ENCODE measurements at regions not wholly inside any gene's neighbourhood (a gene's known extent, or its start where the extent isn't known, plus 50 kb on each side); places are given as distances from the start of the nearest gene placed in this dataset.

- no peak overlapping the region for H3K4me3 ChIP-seq (ENCODE audit: low read length)
- DNase-seq (ENCODE audit: low read depth, low spot score) = no peak
These were observed 758.6 kb downstream of the PDHA2 start for GRCh38 chr4:96598465-96598864.

- no peak for DNase-seq (ENCODE audit: low read depth, low spot score)
- no peak overlapping the region for H3K4me3 ChIP-seq (ENCODE audit: low read length)
These were observed 759.9 kb downstream of the PDHA2 start for GRCh38 chr4:96599752-96600151.

- DNase-seq (ENCODE audit: low read depth, low spot score) = no peak
- H3K4me3 ChIP-seq (ENCODE audit: low read length) = no peak overlapping the region
These were observed 762.8 kb downstream of the PDHA2 start for GRCh38 chr4:96602661-96603060.

- DNase-seq (ENCODE audit: low read depth, low spot score) = no peak
These were observed 763.7 kb downstream of the PDHA2 start for GRCh38 chr4:96603641-96604040.

GRCh38 chr4:96606451-96606850, 766.6 kb downstream of the PDHA2 start:
- H3K4me3 ChIP-seq (ENCODE audit: low read length) = no peak overlapping the region
- no peak for DNase-seq (ENCODE audit: low read depth, low spot score)

More at GRCh38 chr4:96603641-96604040, 763.7 kb downstream of the PDHA2 start:
- H3K4me3 ChIP-seq (ENCODE audit: low read length) = no peak overlapping the region

GRCh38 chr4:96626023-96626422, 786.1 kb downstream of the PDHA2 start:
- H3K4me3 ChIP-seq (ENCODE audit: low read length) = no peak overlapping the region
- no peak for DNase-seq (ENCODE audit: low read depth, low spot score)

- H3K4me3 ChIP-seq (ENCODE audit: low read length) = no peak overlapping the region
- no peak for DNase-seq (ENCODE audit: low read depth, low spot score)
These were observed 790.9 kb downstream of the PDHA2 start for GRCh38 chr4:96630839-96631238.

- H3K4me3 ChIP-seq (ENCODE audit: low read length) = no peak overlapping the region
- no peak for DNase-seq (ENCODE audit: low read depth, low spot score)
These were observed 798.1 kb downstream of the PDHA2 start for GRCh38 chr4:96637971-96638412.

- no peak for DNase-seq (ENCODE audit: low read depth, low spot score)
- H3K4me3 ChIP-seq (ENCODE audit: low read length) = no peak overlapping the region
These were observed 800.0 kb downstream of the PDHA2 start for GRCh38 chr4:96639932-96640331.

GRCh38 chr4:96642490-96642889, 802.6 kb downstream of the PDHA2 start:
- DNase-seq (ENCODE audit: low read depth, low spot score) = no peak
- no peak overlapping the region for H3K4me3 ChIP-seq (ENCODE audit: low read length)

GRCh38 chr4:96646146-96646545, 806.3 kb downstream of the PDHA2 start:
- no peak for DNase-seq (ENCODE audit: low read depth, low spot score)
- H3K4me3 ChIP-seq (ENCODE audit: low read length) = no peak overlapping the region

GRCh38 chr4:96649536-96649935, 809.6 kb downstream of the PDHA2 start:
- H3K4me3 ChIP-seq (ENCODE audit: low read length) = no peak overlapping the region
- peak; percentile 22 for DNase-seq (ENCODE audit: low read depth, low spot score)

GRCh38 chr4:96652158-96652557, 812.3 kb downstream of the PDHA2 start:
- no peak for DNase-seq (ENCODE audit: low read depth, low spot score)
- H3K4me3 ChIP-seq (ENCODE audit: low read length) = no peak overlapping the region

- no peak for DNase-seq (ENCODE audit: low read depth, low spot score)
- no peak overlapping the region for H3K4me3 ChIP-seq (ENCODE audit: low read length)
These were observed 812.9 kb downstream of the PDHA2 start for GRCh38 chr4:96652821-96653220.

- no peak overlapping the region for H3K4me3 ChIP-seq (ENCODE audit: low read length)
- no peak for DNase-seq (ENCODE audit: low read depth, low spot score)
These were observed 814.2 kb downstream of the PDHA2 start for GRCh38 chr4:96654045-96654444.

- no peak overlapping the region for H3K4me3 ChIP-seq (ENCODE audit: low read length)
- DNase-seq (ENCODE audit: low read depth, low spot score) = no peak
These were observed 830.5 kb downstream of the PDHA2 start for GRCh38 chr4:96670381-96670780.

GRCh38 chr4:96675416-96675815, 835.5 kb downstream of the PDHA2 start:
- no peak for DNase-seq (ENCODE audit: low read depth, low spot score)
- H3K4me3 ChIP-seq (ENCODE audit: low read length) = no peak overlapping the region

- DNase-seq (ENCODE audit: low read depth, low spot score) = no peak
- H3K4me3 ChIP-seq (ENCODE audit: low read length) = no peak overlapping the region
These were observed 836.0 kb downstream of the PDHA2 start for GRCh38 chr4:96675896-96676295.

- no peak for DNase-seq (ENCODE audit: low read depth, low spot score)
- no peak overlapping the region for H3K4me3 ChIP-seq (ENCODE audit: low read length)
These were observed 837.0 kb downstream of the PDHA2 start for GRCh38 chr4:96676754-96677435.

GRCh38 chr4:96677499-96677898, 837.6 kb downstream of the PDHA2 start:
- DNase-seq (ENCODE audit: low read depth, low spot score) = no peak
- no peak overlapping the region for H3K4me3 ChIP-seq (ENCODE audit: low read length)

- no peak for DNase-seq (ENCODE audit: low read depth, low spot score)
- H3K4me3 ChIP-seq (ENCODE audit: low read length) = no peak overlapping the region
These were observed 841.3 kb downstream of the PDHA2 start for GRCh38 chr4:96681218-96681617.

Measured in Jurkat, Clone E6-1 (cell line).